22Rv1 (cell line): ENCODE measurements at regions not wholly inside any gene's neighbourhood (a gene's known extent, or its start where the extent isn't known, plus 50 kb on each side); places are given as distances from the start of the nearest gene placed in this dataset.

Experiments
- H3K27ac ChIP-seq: fragments of 450-650 bp; 2 replicates; pipeline ENCODE4 v1.5.1; 2017
- CTCF ChIP-seq: fragments of 450-650 bp; IDR thresholded peaks from 2 replicates; pipeline ENCODE4 v1.5.1; 2017; ENCODE audit warnings: mild to moderate bottlenecking
- ZFX ChIP-seq: fragments of 450-650 bp; IDR thresholded peaks from 2 replicates; pipeline ENCODE4 v1.6.1; 2017; ENCODE audit warnings: antibody characterized with exemption, borderline replicate concordance

GRCh38 chr1:98054786-98055185, 134.0 kb upstream of the DPYD start:
- TF ChIP-seq CTCF, result no peak
- TF ChIP-seq ZFX, result no peak
- no peak overlapping the region for H3K27ac ChIP-seq

- TF ChIP-seq ZFX (no peak), CTCF (peak; percentile 67)
- no peak overlapping the region for H3K27ac ChIP-seq
These were observed 133.5 kb upstream of the DPYD start for GRCh38 chr1:98054367-98054701.

GRCh38 chr1:98053471-98054366, 132.9 kb upstream of the DPYD start:
- no peak overlapping the region for H3K27ac ChIP-seq
- TF ChIP-seq ZFX (no peak), CTCF (peak; percentile 96)

- no peak overlapping the region for H3K27ac ChIP-seq
- TF ChIP-seq ZFX, result no peak
- peak; percentile 91 for TF ChIP-seq CTCF
These were observed 130.3 kb upstream of the DPYD start for GRCh38 chr1:98051065-98051675.

GRCh38 chr1:98049370-98050135, 128.7 kb upstream of the DPYD start:
- no peak for TF ChIP-seq ZFX
- TF ChIP-seq CTCF, result no peak
- peak overlapping the region; percentile 39 for H3K27ac ChIP-seq

GRCh38 chr1:98048751-98049325, 128.0 kb upstream of the DPYD start:
- no peak for TF ChIP-seq ZFX
- no peak for TF ChIP-seq CTCF
- peak overlapping the region; percentile 39 for H3K27ac ChIP-seq
